ENCODE measurements at regions not wholly inside any gene's neighbourhood (a gene's known extent, or its start where the extent isn't known, plus 50 kb on each side); places are given as distances from the start of the nearest gene placed in this dataset.

DNA sequence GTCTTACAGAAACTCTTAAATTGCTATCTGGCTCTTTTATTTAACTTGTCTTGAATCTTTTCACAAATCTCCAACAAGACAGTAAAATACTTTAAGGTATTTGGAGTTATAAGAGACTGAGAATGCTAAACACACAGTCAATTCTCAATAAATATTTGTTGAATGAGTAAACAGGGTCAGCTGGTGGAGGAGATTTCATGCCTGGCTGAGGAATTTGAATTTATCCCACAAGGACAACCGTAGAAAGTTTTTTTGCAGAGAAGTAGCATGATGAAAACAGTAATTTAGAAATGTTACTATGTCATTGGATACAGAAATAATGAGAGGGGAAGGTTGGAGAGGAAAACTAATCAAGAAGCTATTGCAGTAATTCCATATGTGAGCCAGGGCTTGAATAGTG is 1223.7 kb downstream of the PCDH17 start:
- TF ChIP-seq, protein P1, sequence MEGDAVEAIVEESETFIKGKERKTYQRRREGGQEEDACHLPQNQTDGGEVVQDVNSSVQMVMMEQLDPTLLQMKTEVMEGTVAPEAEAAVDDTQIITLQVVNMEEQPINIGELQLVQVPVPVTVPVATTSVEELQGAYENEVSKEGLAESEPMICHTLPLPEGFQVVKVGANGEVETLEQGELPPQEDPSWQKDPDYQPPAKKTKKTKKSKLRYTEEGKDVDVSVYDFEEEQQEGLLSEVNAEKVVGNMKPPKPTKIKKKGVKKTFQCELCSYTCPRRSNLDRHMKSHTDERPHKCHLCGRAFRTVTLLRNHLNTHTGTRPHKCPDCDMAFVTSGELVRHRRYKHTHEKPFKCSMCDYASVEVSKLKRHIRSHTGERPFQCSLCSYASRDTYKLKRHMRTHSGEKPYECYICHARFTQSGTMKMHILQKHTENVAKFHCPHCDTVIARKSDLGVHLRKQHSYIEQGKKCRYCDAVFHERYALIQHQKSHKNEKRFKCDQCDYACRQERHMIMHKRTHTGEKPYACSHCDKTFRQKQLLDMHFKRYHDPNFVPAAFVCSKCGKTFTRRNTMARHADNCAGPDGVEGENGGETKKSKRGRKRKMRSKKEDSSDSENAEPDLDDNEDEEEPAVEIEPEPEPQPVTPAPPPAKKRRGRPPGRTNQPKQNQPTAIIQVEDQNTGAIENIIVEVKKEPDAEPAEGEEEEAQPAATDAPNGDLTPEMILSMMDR (IDR thresholded peaks at IDR 0.05): no peak
- no peak for TF ChIP-seq POLR2A (IDR thresholded peaks at IDR 0.05)
- no peak for TF ChIP-seq POLR2AphosphoS5 (IDR thresholded peaks at IDR 0.05)

All from prostate gland (tissue), 2 donors.